ENCODE measurements at regions not wholly inside any gene's neighbourhood (a gene's known extent, or its start where the extent isn't known, plus 50 kb on each side); places are given as distances from the start of the nearest gene placed in this dataset.

DNA sequence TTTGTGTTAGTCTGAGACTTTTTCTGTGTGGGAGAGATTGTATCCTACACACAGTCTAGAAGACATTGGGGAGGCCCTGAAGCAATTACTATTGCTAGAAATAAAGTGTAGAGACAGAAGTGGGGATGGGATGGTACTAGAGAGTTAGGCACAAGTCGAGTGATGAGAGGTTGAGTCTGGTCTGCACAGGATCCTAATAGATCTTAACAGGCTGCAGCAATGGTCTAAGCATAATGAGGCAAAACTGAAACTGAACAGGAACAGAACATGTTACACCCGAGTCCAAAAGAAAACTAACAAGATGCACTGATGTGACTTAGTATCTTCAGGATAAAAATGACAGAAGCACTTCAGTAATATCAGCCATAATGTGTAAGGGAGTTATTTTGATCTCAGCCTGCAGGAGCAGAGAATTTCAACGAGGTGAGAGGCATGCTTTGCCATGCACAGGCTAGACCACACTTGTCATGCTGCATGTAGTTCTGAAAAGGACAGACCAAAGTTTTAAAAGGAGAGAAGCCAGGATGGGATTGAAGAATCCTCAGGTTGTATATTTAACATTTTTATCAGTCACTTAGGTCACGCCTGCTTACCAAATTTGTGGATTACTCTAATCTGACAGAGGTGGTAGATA is 205.8 kb upstream of the BOD1L1 start:
- H3K79me2 ChIP-seq (ENCODE audit: control insufficient read depth, insufficient read depth, low read length) = no peaks in the 10 kb centered on the region
- no peaks in the 10 kb centered on the region for H3K9me3 ChIP-seq (ENCODE audit: control insufficient read depth, low read depth, low read length)
- no peaks in the 10 kb centered on the region for H3K36me3 ChIP-seq (ENCODE audit: control insufficient read depth in 2 of 2, extremely low read depth in 1 of 2, insufficient read depth in 2 of 2, low read length in 2 of 2)
- H3K4me3 ChIP-seq (ENCODE audit: control insufficient read depth in 2 of 3, extremely low read depth in 1 of 3, insufficient read depth in 2 of 3, low read depth in 1 of 3, low read length in 3 of 3) = no peak overlapping the region
- H3K9ac ChIP-seq (ENCODE audit: control insufficient read depth, extremely low read depth, insufficient read depth, low read length) = no peak overlapping the region
- DNase-seq (ENCODE audit: low read depth, low spot score) = no peak
- no peaks in the 10 kb centered on the region for H4K20me1 ChIP-seq (ENCODE audit: control insufficient read depth, extremely low read depth, insufficient read depth, low read length)
- no peaks in the 10 kb centered on the region for H3K27me3 ChIP-seq (ENCODE audit: control insufficient read depth, extremely low read depth, insufficient read depth, low read length)
- dilution Hi-C loops (cut with MboI; ENCODE audit: extremely low pct_ligation_motif_present, low sequenced_read_pairs) = no loop called here
- H2AFZ ChIP-seq (ENCODE audit: control insufficient read depth, low read length) = no peak overlapping the region
- peak overlapping the region; percentile 1 for H3K4me2 ChIP-seq (ENCODE audit: control insufficient read depth, extremely low read depth, insufficient read depth, low read depth, low read length)
- peaks cover 6% of the 10 kb centered on the region for H3K4me1 ChIP-seq (ENCODE audit: control insufficient read depth, extremely low read depth, insufficient read depth, low read length)
- TF ChIP-seq, protein P1, sequence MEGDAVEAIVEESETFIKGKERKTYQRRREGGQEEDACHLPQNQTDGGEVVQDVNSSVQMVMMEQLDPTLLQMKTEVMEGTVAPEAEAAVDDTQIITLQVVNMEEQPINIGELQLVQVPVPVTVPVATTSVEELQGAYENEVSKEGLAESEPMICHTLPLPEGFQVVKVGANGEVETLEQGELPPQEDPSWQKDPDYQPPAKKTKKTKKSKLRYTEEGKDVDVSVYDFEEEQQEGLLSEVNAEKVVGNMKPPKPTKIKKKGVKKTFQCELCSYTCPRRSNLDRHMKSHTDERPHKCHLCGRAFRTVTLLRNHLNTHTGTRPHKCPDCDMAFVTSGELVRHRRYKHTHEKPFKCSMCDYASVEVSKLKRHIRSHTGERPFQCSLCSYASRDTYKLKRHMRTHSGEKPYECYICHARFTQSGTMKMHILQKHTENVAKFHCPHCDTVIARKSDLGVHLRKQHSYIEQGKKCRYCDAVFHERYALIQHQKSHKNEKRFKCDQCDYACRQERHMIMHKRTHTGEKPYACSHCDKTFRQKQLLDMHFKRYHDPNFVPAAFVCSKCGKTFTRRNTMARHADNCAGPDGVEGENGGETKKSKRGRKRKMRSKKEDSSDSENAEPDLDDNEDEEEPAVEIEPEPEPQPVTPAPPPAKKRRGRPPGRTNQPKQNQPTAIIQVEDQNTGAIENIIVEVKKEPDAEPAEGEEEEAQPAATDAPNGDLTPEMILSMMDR (optimal IDR thresholded peaks at IDR 0.05 in 1 of 3, IDR thresholded peaks at IDR 0.05 in 1 of 3, conservative IDR thresholded peaks at IDR 0.05 in 1 of 3; ENCODE audit: extremely low read depth in 1 of 3, insufficient read depth in 2 of 3, low read length in 3 of 3) = no peak
- TF ChIP-seq EZH2 (IDR thresholded peaks at IDR 0.05; ENCODE audit: low read length) = no peak
- no peak overlapping the region for H3K27ac ChIP-seq (ENCODE audit: control insufficient read depth, insufficient read depth, low read length)
- FAIRE-seq = peak; percentile 62
- H3K9me1 ChIP-seq (ENCODE audit: control insufficient read depth, extremely low read depth, insufficient read depth, low read length) = no peaks in the 10 kb centered on the region

- no peak overlapping the region for H3K4me2 ChIP-seq (ENCODE audit: control insufficient read depth, extremely low read depth, insufficient read depth, low read depth, low read length)
- H3K27ac ChIP-seq (ENCODE audit: control insufficient read depth, insufficient read depth, low read length) = no peak overlapping the region
- peaks cover 6% of the 10 kb centered on the region for H3K4me1 ChIP-seq (ENCODE audit: control insufficient read depth, extremely low read depth, insufficient read depth, low read length)
- no peak overlapping the region for H2AFZ ChIP-seq (ENCODE audit: control insufficient read depth, low read length)
- TF ChIP-seq EZH2 (IDR thresholded peaks at IDR 0.05; ENCODE audit: low read length) = no peak
- TF ChIP-seq, protein P1 (optimal IDR thresholded peaks at IDR 0.05 in 1 of 3, IDR thresholded peaks at IDR 0.05 in 1 of 3, conservative IDR thresholded peaks at IDR 0.05 in 1 of 3; ENCODE audit: extremely low read depth in 1 of 3, insufficient read depth in 2 of 3, low read length in 3 of 3) = no peak
- H3K4me3 ChIP-seq (ENCODE audit: control insufficient read depth in 2 of 3, extremely low read depth in 1 of 3, insufficient read depth in 2 of 3, low read depth in 1 of 3, low read length in 3 of 3) = no peak overlapping the region
- H3K9me1 ChIP-seq (ENCODE audit: control insufficient read depth, extremely low read depth, insufficient read depth, low read length) = no peaks in the 10 kb centered on the region
- FAIRE-seq (no peak), DNase-seq (ENCODE audit: low read depth, low spot score) (no peak)
- no peaks in the 10 kb centered on the region for H3K9me3 ChIP-seq (ENCODE audit: control insufficient read depth, low read depth, low read length)
- H3K27me3 ChIP-seq (ENCODE audit: control insufficient read depth, extremely low read depth, insufficient read depth, low read length) = no peaks in the 10 kb centered on the region
- dilution Hi-C loops (cut with MboI; ENCODE audit: extremely low pct_ligation_motif_present, low sequenced_read_pairs) = no loop called here
- no peak overlapping the region for H3K9ac ChIP-seq (ENCODE audit: control insufficient read depth, extremely low read depth, insufficient read depth, low read length)
- H3K79me2 ChIP-seq (ENCODE audit: control insufficient read depth, insufficient read depth, low read length) = no peaks in the 10 kb centered on the region
- no peaks in the 10 kb centered on the region for H4K20me1 ChIP-seq (ENCODE audit: control insufficient read depth, extremely low read depth, insufficient read depth, low read length)
- no peaks in the 10 kb centered on the region for H3K36me3 ChIP-seq (ENCODE audit: control insufficient read depth in 2 of 2, extremely low read depth in 1 of 2, insufficient read depth in 2 of 2, low read length in 2 of 2)
Observed at GRCh38 chr4:13836946-13837912, 209.7 kb upstream of the BOD1L1 start.
